ENCODE measurements at regions not wholly inside any gene's neighbourhood (a gene's known extent, or its start where the extent isn't known, plus 50 kb on each side); places are given as distances from the start of the nearest gene placed in this dataset.
"Not testable (repeated sequence)": the region's sequence is repeated elsewhere in the genome, so short reads cannot be mapped to it uniquely, and the experiment has no call there.

GRCh38 chr1:88333086-88333695 is 350.9 kb upstream of the PKN2 start:
- no peak for DNase-seq (ENCODE audit: low read depth)
- no peak overlapping the region for H3K4me3 ChIP-seq (ENCODE audit: low read depth, low read length)
- TF ChIP-seq CTCF (conservative IDR thresholded peaks at IDR 0.05; ENCODE audit: low read depth, low read length) = no peak

- TF ChIP-seq CTCF (conservative IDR thresholded peaks at IDR 0.05; ENCODE audit: low read depth, low read length) = no peak
- DNase-seq (ENCODE audit: low read depth) = no peak
- no peak overlapping the region for H3K4me3 ChIP-seq (ENCODE audit: low read depth, low read length)
These were observed 342.6 kb upstream of the PKN2 start for GRCh38 chr1:88341447-88341846.

- not testable (repeated sequence) for H3K4me3 ChIP-seq (ENCODE audit: low read depth, low read length); DNase-seq (ENCODE audit: low read depth)
These were observed 342.0 kb upstream of the PKN2 start for GRCh38 chr1:88342081-88342480.

- H3K4me3 ChIP-seq (ENCODE audit: low read depth, low read length) = no peak overlapping the region
- DNase-seq (ENCODE audit: low read depth) = no peak
- no peak for TF ChIP-seq CTCF (conservative IDR thresholded peaks at IDR 0.05; ENCODE audit: low read depth, low read length)
These were observed 333.4 kb upstream of the PKN2 start for GRCh38 chr1:88350648-88351047.

- no peak for DNase-seq (ENCODE audit: low read depth)
- no peak overlapping the region for H3K4me3 ChIP-seq (ENCODE audit: low read depth, low read length)
These were observed 332.1 kb upstream of the PKN2 start for GRCh38 chr1:88351960-88352359.

GRCh38 chr1:88354256-88354655 is 329.8 kb upstream of the PKN2 start:
- TF ChIP-seq CTCF (conservative IDR thresholded peaks at IDR 0.05; ENCODE audit: low read depth, low read length) = no peak
- H3K4me3 ChIP-seq (ENCODE audit: low read depth, low read length) = no peak overlapping the region

More at GRCh38 chr1:88351960-88352359, 332.1 kb upstream of the PKN2 start:
- TF ChIP-seq CTCF (conservative IDR thresholded peaks at IDR 0.05; ENCODE audit: low read depth, low read length) = no peak

GRCh38 chr1:88357729-88358128 is 326.3 kb upstream of the PKN2 start:
- no peak for DNase-seq (ENCODE audit: low read depth)
- H3K4me3 ChIP-seq (ENCODE audit: low read depth, low read length) = no peak overlapping the region
- no peak for TF ChIP-seq CTCF (conservative IDR thresholded peaks at IDR 0.05; ENCODE audit: low read depth, low read length)

More at GRCh38 chr1:88354256-88354655, 329.8 kb upstream of the PKN2 start:
- DNase-seq (ENCODE audit: low read depth) = no peak
